GM13977 (cell line): ENCODE measurements at regions not wholly inside any gene's neighbourhood (a gene's known extent, or its start where the extent isn't known, plus 50 kb on each side); places are given as distances from the start of the nearest gene placed in this dataset.

Experiments used
- DNase-seq: peaks from one replicate; pipeline ENCODE4 v3.0.0; 2012; ENCODE audit warnings: low spot score
- CTCF ChIP-seq: IDR thresholded peaks from 2 replicates; pipeline ENCODE4 v1.5.1; 2012; ENCODE audit warnings: mild to moderate bottlenecking, control low read depth; ENCODE audit not compliant: insufficient read depth; ENCODE audit errors: extremely low read depth, missing control alignments
- in situ Hi-C: fragments of 300-500 bp; cut with MboI; formaldehyde crosslinking; loops from one replicate; pipeline ENCODE4 v1.12.0; 2022; ENCODE audit warnings: low sequenced_read_pairs, low pct_unique_long_range_greater_than_20kb, mixed read lengths, inconsistent platforms; ENCODE audit not compliant: unreplicated experiment

DNA sequence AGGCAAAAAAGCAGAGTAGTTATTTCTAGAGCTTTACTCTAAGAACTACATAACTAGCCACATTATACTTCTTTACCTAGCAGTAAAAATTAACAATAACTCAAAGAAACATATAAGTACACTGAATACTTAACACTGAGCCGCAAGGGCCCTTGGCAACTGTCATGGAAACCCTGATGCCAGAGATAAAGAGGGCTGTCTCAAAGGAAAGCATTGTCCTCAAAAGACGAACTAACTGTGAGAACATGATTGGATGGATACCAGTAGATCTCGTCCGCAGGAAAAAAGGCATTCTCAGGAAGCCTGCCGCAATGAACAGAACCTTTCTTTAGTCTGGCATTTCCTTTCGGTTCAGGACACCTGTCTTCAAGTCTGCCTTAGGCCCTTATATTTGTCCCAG, 379.0 kb upstream of the SLC30A5 start:
- no peak for DNase-seq
- TF ChIP-seq CTCF, result no peak
- in situ Hi-C loops, result loop anchor here (25.0 kb wide), 1 partner anchor 428 kb away; no protein-coding TSS in a partner anchor

GRCh38 chr5:68720884-68721610, 372.8 kb upstream of the SLC30A5 start:
- no peak for DNase-seq
- TF ChIP-seq CTCF, result no peak
- in situ Hi-C loops, result loop anchor here (25.0 kb wide), 1 partner anchor 434 kb away; no protein-coding TSS in a partner anchor

GRCh38 chr5:68722357-68722756, 371.5 kb upstream of the SLC30A5 start:
- TF ChIP-seq CTCF, result no peak
- in situ Hi-C loops, result loop anchor here (25.0 kb wide), 1 partner anchor 435 kb away; no protein-coding TSS in a partner anchor
- no peak for DNase-seq

DNA sequence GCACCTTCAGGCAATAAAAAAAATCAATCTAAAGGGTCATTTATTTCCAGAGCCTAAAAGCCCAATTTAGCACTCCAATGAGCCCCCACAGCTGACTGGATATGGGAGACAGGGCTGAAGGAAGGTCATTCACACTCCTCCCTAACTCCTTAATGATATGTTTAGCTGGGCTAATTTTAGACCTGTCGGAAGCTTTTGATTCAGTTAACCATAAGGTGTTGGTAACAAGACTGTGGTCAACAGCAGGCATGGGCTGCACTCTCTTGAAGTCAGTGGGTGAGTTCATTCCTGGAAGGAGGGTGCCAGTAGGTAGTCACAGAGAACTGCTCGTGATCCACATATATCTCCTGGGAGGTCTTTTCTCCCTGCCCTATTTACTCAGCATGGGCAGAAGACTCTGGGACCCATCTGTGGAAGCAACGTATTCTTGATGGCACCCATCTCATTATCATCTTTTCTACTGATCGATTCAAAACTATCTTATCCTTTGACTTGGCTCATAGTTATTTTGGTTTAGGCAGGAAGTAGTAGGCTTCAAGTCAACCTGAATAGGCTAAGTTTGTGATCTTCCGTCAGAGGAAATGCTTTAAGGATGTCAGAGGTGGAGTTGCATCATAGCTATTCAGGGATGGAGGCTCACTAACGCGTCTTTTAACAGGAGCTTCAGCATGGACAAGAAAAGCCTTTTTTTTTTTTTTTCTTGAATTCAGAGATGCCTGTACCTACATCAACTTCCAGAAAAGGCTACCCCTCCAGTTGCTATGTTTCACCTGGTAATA, 367.7 kb upstream of the SLC30A5 start:
- in situ Hi-C loops, result no loop called here
- no peak for TF ChIP-seq CTCF
- DNase-seq, result no peak

DNA sequence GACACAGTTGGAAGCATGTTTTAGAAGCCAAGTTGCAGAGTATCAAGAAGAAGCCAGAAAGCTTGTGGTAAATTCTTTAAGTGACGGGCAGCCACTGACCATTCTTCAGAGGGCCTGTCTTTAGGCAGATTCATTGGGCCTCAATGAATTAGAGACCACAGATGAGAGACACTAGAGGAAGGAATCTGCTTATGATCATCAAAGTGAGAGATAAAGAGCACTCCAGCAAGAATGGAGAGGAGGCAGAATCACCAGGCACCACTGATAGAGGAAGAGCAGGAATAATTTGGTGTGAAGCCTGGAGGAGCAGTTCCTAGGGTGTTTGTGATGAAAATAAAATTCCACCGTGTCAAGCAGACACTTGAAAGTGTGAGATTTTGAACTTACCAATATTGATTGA, 365.9 kb upstream of the SLC30A5 start:
- in situ Hi-C loops, result no loop called here
- no peak for DNase-seq
- TF ChIP-seq CTCF, result no peak

DNA sequence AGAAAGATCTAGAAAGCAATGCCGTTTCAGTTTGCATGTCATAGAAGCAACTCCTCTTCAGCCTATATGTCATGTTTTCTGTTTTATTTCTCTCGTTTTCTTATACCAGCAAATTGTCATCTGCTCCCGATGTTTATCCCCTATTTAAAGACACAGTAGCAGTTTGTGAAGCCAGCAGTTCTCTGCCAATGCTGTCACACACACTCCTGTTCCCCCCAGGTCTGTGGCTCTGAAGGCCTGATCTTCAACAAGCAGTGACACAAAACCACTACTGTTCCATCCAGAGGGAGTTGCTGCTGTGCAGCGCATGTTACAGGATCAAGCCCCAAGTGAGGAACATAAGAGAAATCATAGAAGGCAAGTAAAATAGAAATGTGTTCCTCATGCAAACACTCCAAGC, 364.1 kb upstream of the SLC30A5 start:
- in situ Hi-C loops, result no loop called here
- no peak for TF ChIP-seq CTCF
- no peak for DNase-seq
